AG09319 (cell line): ENCODE measurements at regions not wholly inside any gene's neighbourhood (a gene's known extent, or its start where the extent isn't known, plus 50 kb on each side); places are given as distances from the start of the nearest gene placed in this dataset.

Source experiments
- DNase-seq: peaks from one replicate; pipeline ENCODE4 v3.0.0-alpha.2; 2010; ENCODE audit warnings: low read depth; ENCODE audit errors: extremely low read depth
- TF ChIP-seq, protein P1 (sequence below): IDR thresholded peaks from 2 replicates; pipeline ENCODE4 v1.5.1; 2011; ENCODE audit warnings: low read depth, mild to moderate bottlenecking, inconsistent platforms, low read length, moderate library complexity

DNA sequence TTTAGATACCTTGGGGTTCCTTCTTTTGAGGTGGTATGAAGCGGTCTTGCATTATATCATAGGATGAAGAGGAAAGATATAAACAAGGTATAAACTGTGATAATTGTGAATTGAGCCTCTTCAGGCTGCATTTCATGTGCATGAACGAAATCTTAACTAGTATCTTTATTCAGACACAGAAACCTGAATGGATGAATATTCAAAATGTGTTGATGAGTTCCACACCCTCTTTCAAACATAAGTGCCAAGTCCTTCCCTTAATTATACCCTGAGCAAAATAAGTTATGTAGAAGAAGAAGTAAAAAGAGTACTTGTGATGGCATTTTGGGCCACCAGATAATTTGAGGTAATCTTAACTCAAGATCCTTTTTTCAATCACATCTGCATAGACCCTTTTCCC, 103.1 kb upstream of the CFAP20DC start:
- no peak for DNase-seq
- TF ChIP-seq, protein P1, sequence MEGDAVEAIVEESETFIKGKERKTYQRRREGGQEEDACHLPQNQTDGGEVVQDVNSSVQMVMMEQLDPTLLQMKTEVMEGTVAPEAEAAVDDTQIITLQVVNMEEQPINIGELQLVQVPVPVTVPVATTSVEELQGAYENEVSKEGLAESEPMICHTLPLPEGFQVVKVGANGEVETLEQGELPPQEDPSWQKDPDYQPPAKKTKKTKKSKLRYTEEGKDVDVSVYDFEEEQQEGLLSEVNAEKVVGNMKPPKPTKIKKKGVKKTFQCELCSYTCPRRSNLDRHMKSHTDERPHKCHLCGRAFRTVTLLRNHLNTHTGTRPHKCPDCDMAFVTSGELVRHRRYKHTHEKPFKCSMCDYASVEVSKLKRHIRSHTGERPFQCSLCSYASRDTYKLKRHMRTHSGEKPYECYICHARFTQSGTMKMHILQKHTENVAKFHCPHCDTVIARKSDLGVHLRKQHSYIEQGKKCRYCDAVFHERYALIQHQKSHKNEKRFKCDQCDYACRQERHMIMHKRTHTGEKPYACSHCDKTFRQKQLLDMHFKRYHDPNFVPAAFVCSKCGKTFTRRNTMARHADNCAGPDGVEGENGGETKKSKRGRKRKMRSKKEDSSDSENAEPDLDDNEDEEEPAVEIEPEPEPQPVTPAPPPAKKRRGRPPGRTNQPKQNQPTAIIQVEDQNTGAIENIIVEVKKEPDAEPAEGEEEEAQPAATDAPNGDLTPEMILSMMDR: no peak

GRCh38 chr3:59150039-59150438, 100.2 kb upstream of the CFAP20DC start:
- DNase-seq: no peak
- TF ChIP-seq, protein P1: no peak

DNA sequence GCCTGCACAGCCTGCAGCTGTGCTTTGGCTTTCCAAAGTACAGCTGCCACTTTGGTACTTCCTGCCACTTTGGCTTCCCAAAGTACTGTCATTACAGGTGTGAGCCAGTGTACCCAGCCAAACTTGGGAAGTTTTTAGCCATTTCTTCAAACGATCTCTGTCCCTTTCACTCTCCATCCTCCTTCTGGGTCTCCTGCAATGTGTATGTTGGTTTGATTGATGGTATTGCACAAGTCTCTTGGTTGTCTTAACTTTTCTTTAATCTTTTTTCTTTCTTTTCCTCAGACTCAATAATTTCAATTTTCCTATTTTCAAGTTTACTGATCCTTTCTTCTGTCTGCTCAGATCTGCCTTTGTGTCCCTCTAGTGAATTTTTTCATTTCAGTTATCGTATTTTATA, 99.3 kb upstream of the CFAP20DC start:
- TF ChIP-seq, protein P1: no peak
- no peak for DNase-seq

DNA sequence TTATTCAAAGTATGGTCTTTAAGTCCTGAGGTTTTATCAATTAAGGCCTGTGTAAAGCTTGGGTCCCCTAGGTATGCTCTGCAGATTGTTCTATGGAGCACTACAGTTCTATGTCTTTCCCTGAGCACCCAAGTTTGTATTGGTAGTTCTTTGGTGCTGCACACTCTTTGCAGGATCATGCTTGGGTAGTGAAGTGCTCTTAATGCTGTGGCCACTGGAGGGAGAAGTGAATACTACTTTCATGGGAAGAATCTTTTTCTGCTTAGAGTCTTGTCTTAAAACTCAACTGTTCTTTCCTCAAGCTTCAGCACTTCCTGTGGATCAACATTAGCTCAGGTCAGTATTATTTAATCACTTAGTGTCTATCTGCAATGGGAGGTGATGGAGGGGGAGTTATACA, 93.6 kb upstream of the CFAP20DC start:
- DNase-seq: no peak
- TF ChIP-seq, protein P1: no peak; the same call in 1 of the 2 replicates

- no peak for DNase-seq
- TF ChIP-seq, protein P1: no peak
Measured at GRCh38 chr3:59142556-59142955, 92.7 kb upstream of the CFAP20DC start.

- no peak for DNase-seq
- TF ChIP-seq, protein P1: no peak
Measured at GRCh38 chr3:59138966-59139365, 89.1 kb upstream of the CFAP20DC start.

DNA sequence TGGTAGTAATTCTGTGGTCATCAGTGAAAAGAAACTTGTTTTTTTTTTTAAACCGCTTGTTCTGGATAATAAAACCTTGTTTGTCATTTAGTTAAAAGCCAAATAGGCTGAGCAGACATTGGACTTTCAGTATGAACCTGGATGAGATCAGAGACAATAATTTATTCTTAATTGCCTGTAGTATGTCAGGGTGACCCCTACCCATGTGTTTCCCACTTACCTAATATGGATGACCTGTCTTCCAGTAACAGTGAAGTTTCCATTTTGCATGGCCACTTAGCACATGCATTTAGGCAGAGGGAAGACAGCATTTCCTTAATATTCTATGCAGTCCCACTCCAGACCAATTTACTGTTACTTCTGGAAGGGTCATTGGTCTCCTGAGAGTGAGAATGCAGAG, 87.6 kb upstream of the CFAP20DC start:
- TF ChIP-seq, protein P1: no peak
- DNase-seq: no peak
